ENCODE measurements at regions not wholly inside any gene's neighbourhood (a gene's known extent, or its start where the extent isn't known, plus 50 kb on each side); places are given as distances from the start of the nearest gene placed in this dataset.

- dilution Hi-C loops (cut with MboI; ENCODE audit: extremely low pct_ligation_motif_present, low sequenced_read_pairs) (no loop called here), intact Hi-C loops (cut with micrococcal nuclease) (no loop called here)
- no peaks in the 10 kb centered on the region for H3K79me2 ChIP-seq (ENCODE audit: control insufficient read depth, insufficient read depth, low read length)
- H2AFZ ChIP-seq (ENCODE audit: low read depth, low read length): no peak overlapping the region
- H3K4me1 ChIP-seq (ENCODE audit: control insufficient read depth, extremely low read depth, insufficient read depth, low read length): no peaks in the 10 kb centered on the region
- ChIA-PET CTCF (interaction anchor here (1.0 to 1.1 kb wide), 2 partner anchors 16 to 32 kb away, joined by 3 read pairs; no protein-coding TSS in a partner anchor), POLR2A (no interaction called here)
- no peak overlapping the region for H3K27ac ChIP-seq (ENCODE audit: insufficient read depth, low read depth, low read length)
- peaks cover 4 to 5% of the 10 kb centered on the region in 2 experiments for H3K27me3 ChIP-seq (ENCODE audit: control insufficient read depth in 2 of 2, insufficient read depth in 2 of 2, low read length in 2 of 2)
- no peaks in the 10 kb centered on the region for H3K9me1 ChIP-seq (replicated peaks; ENCODE audit: control insufficient read depth, extremely low read depth, insufficient read depth, low read length)
- no peaks in the 10 kb centered on the region for H3K9me3 ChIP-seq (replicated peaks; ENCODE audit: control insufficient read depth, insufficient read depth, low read length)
- BruUV-seq (replicated peaks): no TSS peak
- no peak overlapping the region for H3K9ac ChIP-seq (replicated peaks; ENCODE audit: extremely low read depth, insufficient read depth, low read length)
- TF ChIP-seq POLR2AphosphoS5 (IDR thresholded peaks at IDR 0.05; ENCODE audit: insufficient read depth, low read depth, low read length) (no peak), EZH2 (IDR thresholded peaks at IDR 0.05; ENCODE audit: borderline replicate concordance, low read depth, low read length, severe bottlenecking) (no peak), GATA2 (IDR thresholded peaks at IDR 0.05; ENCODE audit: insufficient read depth, insufficient read length, low read depth, low read length) (no peak), FOS (IDR thresholded peaks at IDR 0.05; ENCODE audit: borderline replicate concordance, insufficient read depth, low read length) (no peak), JUN (IDR thresholded peaks at IDR 0.05; ENCODE audit: borderline replicate concordance, insufficient read depth, insufficient read length, low read depth) (no peak), POLR2A (IDR thresholded peaks at IDR 0.05; ENCODE audit: low read depth, low read length) (no peak), MAX (IDR thresholded peaks at IDR 0.05; ENCODE audit: insufficient read depth, insufficient read length) (no peak), CTCF (IDR thresholded peaks at IDR 0.05; ENCODE audit: extremely low read depth in 1 of 2, insufficient read depth in 1 of 2, low read depth in 1 of 2, low read length in 2 of 2) (no peak), MYC (IDR thresholded peaks at IDR 0.05; ENCODE audit: low read depth, low read length) (no peak)
- no peak for FAIRE-seq
- no peak overlapping the region for H3K4me3 ChIP-seq (replicated peaks in 1 of 3; ENCODE audit: insufficient read depth in 1 of 3, low read depth in 1 of 3, low read length in 3 of 3)
- DNase-seq (ENCODE audit: low read depth, low spot score): no peak
- no peaks in the 10 kb centered on the region for H3K36me3 ChIP-seq (ENCODE audit: control insufficient read depth in 2 of 2, extremely low read depth in 1 of 2, insufficient read depth in 2 of 2, low read length in 2 of 2)
- no peaks in the 10 kb centered on the region for H4K20me1 ChIP-seq (replicated peaks; ENCODE audit: control insufficient read depth, extremely low read depth, insufficient read depth, low read length)
- H3K4me2 ChIP-seq (ENCODE audit: insufficient read depth, low read length): no peak overlapping the region
Observed at GRCh38 chr11:45078236-45079074, 68.0 kb upstream of the PRDM11 start.
